B cell (primary cell): ENCODE measurements at regions not wholly inside any gene's neighbourhood (a gene's known extent, or its start where the extent isn't known, plus 50 kb on each side); places are given as distances from the start of the nearest gene placed in this dataset.

ENCODE experiments used
- ATAC-seq: fragments of 200-7000 bp; cut with Tn5 transposase; one replicate; pipeline ENCODE4 v1.10.0; 2021; ENCODE audit warnings: low read depth, mild to moderate bottlenecking, moderate number of reproducible peaks, moderate library complexity
- CTCF ChIA-PET: fragments of 350-600 bp; sonication (Branson Sonifier 250); formaldehyde crosslinking; loops from one replicate; lab custom pipeline; 2021; ENCODE audit warnings: antibody characterized with exemption, inconsistent platforms; lab: Charles Lee
- POLR2A ChIA-PET: fragments of 350-600 bp; sonication (Branson Sonifier 250); formaldehyde crosslinking; loops from one replicate; lab custom pipeline; 2021; ENCODE audit warnings: antibody characterized with exemption; lab: Charles Lee
- DNase-seq: peaks from one replicate; pipeline ENCODE4 v3.0.0; 2013
- H2AFZ ChIP-seq: 2 replicates; pipeline ENCODE4 v1.6.1; 2012; ENCODE audit warnings: mild to moderate bottlenecking, low read depth, low read length; ENCODE audit not compliant: insufficient read depth, poor library complexity, severe bottlenecking
- H3K27ac ChIP-seq, 2 donors: 1 replicate in 1 of 2; 2 replicates in 1 of 2; pipeline ENCODE4 v1.5.1; 2012 to 2013; ENCODE audit warnings: low read length in 2 of 2, mild to moderate bottlenecking in 2 of 2, moderate library complexity in 1 of 2
- H3K27me3 ChIP-seq, 4 experiments: fragments of 200-600 bp in 1 of 4; sonication (generic) in 1 of 4; replicated peaks in 1 of 4; 1 replicate in 2 of 4; 2 replicates in 2 of 4; pipeline versions ENCODE4 v1.6.1 to v1.7.0; 2013 to 2016; ENCODE audit warnings: low read length in 3 of 4, mild to moderate bottlenecking in 2 of 4, mixed read lengths in 1 of 4, moderate library complexity in 1 of 4; ENCODE audit not compliant: insufficient read depth in 4 of 4, control insufficient read depth in 3 of 4; ENCODE audit errors: control extremely low read depth in 1 of 4
- H3K36me3 ChIP-seq, 2 experiments: replicated peaks in 1 of 2; 1 replicate in 1 of 2; 2 replicates in 1 of 2; pipeline versions ENCODE4 v1.6.1 to v1.7.1; 2013; ENCODE audit warnings: low read length in 1 of 2; ENCODE audit not compliant: insufficient read depth in 2 of 2, control insufficient read depth in 1 of 2; ENCODE audit errors: control extremely low read depth in 1 of 2, extremely low read depth in 1 of 2
- H3K4me1 ChIP-seq, 2 donors: fragments of 200-600 bp in 1 of 2; sonication (generic) in 1 of 2; 1 replicate in 1 of 2; 2 replicates in 1 of 2; pipeline versions ENCODE4 v1.5.1 to v1.6.1; 2013 to 2017; ENCODE audit warnings: low read length in 2 of 2; ENCODE audit not compliant: control insufficient read depth in 2 of 2, insufficient read depth in 2 of 2
- H3K4me2 ChIP-seq: replicated peaks from 2 replicates; pipeline ENCODE3; 2012; ENCODE audit warnings: mild to moderate bottlenecking, low read depth, low read length; ENCODE audit not compliant: poor library complexity, severe bottlenecking
- H3K4me3 ChIP-seq, 5 experiments: fragments of 200-600 bp in 1 of 5; sonication (generic) in 1 of 5; 1 replicate in 3 of 5; 2 replicates in 2 of 5; pipeline versions ENCODE4 v1.5.1 to v1.7.0; 2011 to 2016; ENCODE audit warnings: low read length in 4 of 5, mild to moderate bottlenecking in 4 of 5, low read depth in 2 of 5, control low read depth in 1 of 5, moderate library complexity in 1 of 5; ENCODE audit not compliant: insufficient read depth in 1 of 5; ENCODE audit errors: control extremely low read depth in 1 of 5, extremely low read depth in 1 of 5
- H3K79me2 ChIP-seq: fragments of 200-600 bp; sonication (generic); one replicate; pipeline ENCODE4 v1.6.0; 2016; ENCODE audit warnings: low read length; ENCODE audit not compliant: control insufficient read depth, insufficient read depth
- H3K9ac ChIP-seq: fragments of 200-600 bp; sonication (generic); 2 replicates; pipeline ENCODE4 v1.6.1; 2017; ENCODE audit warnings: mild to moderate bottlenecking, low read length, moderate library complexity
- H3K9me3 ChIP-seq, 3 donors: one replicate each; pipeline versions ENCODE4 v1.6.1 to v1.7.1; 2013; ENCODE audit warnings: low read length in 2 of 3; ENCODE audit not compliant: control insufficient read depth in 2 of 3, insufficient read depth in 1 of 3; ENCODE audit errors: control extremely low read depth in 1 of 3
- H4K20me1 ChIP-seq: 2 replicates; pipeline ENCODE4 v1.6.0; 2012; ENCODE audit warnings: mild to moderate bottlenecking, low read length; ENCODE audit not compliant: insufficient read depth, control insufficient read depth, poor library complexity, severe bottlenecking
- H3K27ac Mint-ChIP-seq: one replicate; pipeline ENCODE4 v1.8.0; 2021; ENCODE audit warnings: mixed read lengths
- H3K27me3 Mint-ChIP-seq: one replicate; pipeline ENCODE4 v1.8.0; 2021; ENCODE audit warnings: mixed read lengths
- H3K4me1 Mint-ChIP-seq: one replicate; pipeline ENCODE4 v1.8.0; 2021; ENCODE audit warnings: mixed read lengths
- H3K4me3 Mint-ChIP-seq: one replicate; pipeline ENCODE4 v1.8.0; 2021; ENCODE audit warnings: mixed read lengths
- H3K9me3 Mint-ChIP-seq: one replicate; pipeline ENCODE4 v1.8.0; 2022; ENCODE audit warnings: mixed read lengths; ENCODE audit not compliant: insufficient read depth
- CTCF ChIP-seq: fragments of 200-600 bp; IDR thresholded peaks from one replicate; pipeline ENCODE4 v1.8.0; 2022; ENCODE audit warnings: antibody characterized with exemption, mild to moderate bottlenecking
- EZH2 ChIP-seq: IDR thresholded peaks from 2 replicates; pipeline ENCODE4 v1.6.1; 2012; ENCODE audit warnings: borderline replicate concordance, low read depth, mild to moderate bottlenecking, moderate library complexity, low read length; ENCODE audit not compliant: insufficient read depth, poor library complexity, severe bottlenecking
- WGBS: methylation state at CpG from one replicate; pipeline ENCODE4 v1.1.5; 2013; ENCODE audit warnings: missing lambda C conversion rate; ENCODE audit not compliant: insufficient coverage; 5-methylcytosine and 5-hydroxymethylcytosine counted together
- intact Hi-C: fragments of 100-400 bp; cut with micrococcal nuclease; formaldehyde crosslinking; loops from one replicate; pipeline ENCODE4 v1.10.0; 2022

DNA sequence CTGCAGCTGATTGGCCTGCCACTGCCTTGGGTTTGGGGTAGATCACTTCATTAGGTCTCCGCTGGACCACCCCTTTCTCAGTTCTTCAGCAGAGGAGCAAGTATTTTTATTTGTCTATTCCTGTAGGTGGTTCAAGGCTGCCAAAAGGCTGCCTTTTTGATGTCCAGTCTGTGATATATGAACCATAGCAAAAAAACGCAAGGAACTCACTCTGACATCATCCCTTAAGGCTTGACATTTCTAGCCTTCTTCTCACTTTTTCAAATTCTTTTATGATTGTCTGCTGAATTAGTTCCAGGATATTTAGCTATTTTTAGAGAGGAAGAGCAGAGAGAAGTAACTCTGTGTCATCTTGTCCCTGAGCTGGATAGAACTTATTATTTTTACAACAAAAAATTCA, 269.2 kb downstream of the BAMBI start:
- Histone ChIP-seq H3K4me3 (no peak overlapping the region), H3K79me2 (no peaks in the 10 kb centered on the region), H3K9me3 (no peaks in the 10 kb centered on the region), H3K9ac (no peak overlapping the region), H3K36me3 (no peaks in the 10 kb centered on the region), H3K4me1 (no peaks in the 10 kb centered on the region), H3K27me3 (no peaks in the 10 kb centered on the region), H2AFZ (no peak overlapping the region), H3K4me2 (no peak overlapping the region), H4K20me1 (no peaks in the 10 kb centered on the region), H3K27ac (no peak overlapping the region)
- no CpG with 5 or more reads among the region's 2 CpGs for WGBS
- DNase-seq, result no peak
- Mint-ChIP-seq H3K9me3 (no peaks in the 10 kb centered on the region), H3K27me3 (peaks cover 8% of the 10 kb centered on the region), H3K27ac (no peak overlapping the region), H3K4me3 (no peak overlapping the region), H3K4me1 (no peaks in the 10 kb centered on the region)
- intact Hi-C loops, result no loop called here
- POLR2A ChIA-PET, result no interaction called here
- no peak for TF ChIP-seq CTCF
- no peak for TF ChIP-seq EZH2
- CTCF ChIA-PET, result no interaction called here
- ATAC-seq, result no peak

DNA sequence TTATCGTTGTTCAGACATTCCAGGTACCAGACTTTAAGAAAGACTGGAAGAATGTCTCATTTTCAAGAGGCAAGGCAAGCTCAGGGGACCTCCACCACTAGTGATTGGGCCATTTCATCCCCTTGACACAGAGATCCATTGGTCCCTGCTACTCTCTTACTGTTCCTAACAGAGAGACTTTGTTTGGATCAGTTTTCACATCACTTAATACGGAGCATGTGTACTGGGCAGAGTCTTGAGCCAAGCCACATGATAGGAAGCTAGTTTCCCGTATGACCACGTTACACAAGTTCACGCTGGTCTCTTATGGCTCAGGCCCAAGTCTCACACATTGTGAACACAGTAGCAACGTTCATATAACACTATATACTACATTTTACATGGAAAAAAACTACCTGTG, 269.9 kb downstream of the BAMBI start:
- CTCF ChIA-PET, result no interaction called here
- intact Hi-C loops, result no loop called here
- no peaks in the 10 kb centered on the region for H3K9me3 Mint-ChIP-seq
- no peaks in the 10 kb centered on the region for H3K4me1 ChIP-seq
- POLR2A ChIA-PET, result no interaction called here
- no peak overlapping the region for H2AFZ ChIP-seq
- H3K4me3 ChIP-seq, result no peak overlapping the region
- H3K4me3 Mint-ChIP-seq, result no peak overlapping the region
- DNase-seq (no peak), ATAC-seq (no peak)
- H3K79me2 ChIP-seq, result no peaks in the 10 kb centered on the region
- no peaks in the 10 kb centered on the region for H4K20me1 ChIP-seq
- H3K27ac Mint-ChIP-seq, result no peak overlapping the region
- H3K4me1 Mint-ChIP-seq, result no peaks in the 10 kb centered on the region
- no peak overlapping the region for H3K27ac ChIP-seq
- no peaks in the 10 kb centered on the region for H3K36me3 ChIP-seq
- TF ChIP-seq CTCF, result no peak
- TF ChIP-seq EZH2, result no peak
- H3K9ac ChIP-seq, result no peak overlapping the region
- 83% methylated on average over 5 of the region's 6 CpGs for WGBS
- H3K27me3 ChIP-seq, result peaks cover 0 to 3% (median 0%) of the 10 kb centered on the region in 4 experiments
- peaks cover 12% of the 10 kb centered on the region for H3K27me3 Mint-ChIP-seq
- H3K9me3 ChIP-seq, result no peaks in the 10 kb centered on the region
- H3K4me2 ChIP-seq, result no peak overlapping the region
